ENCODE measurements at regions not wholly inside any gene's neighbourhood (a gene's known extent, or its start where the extent isn't known, plus 50 kb on each side); places are given as distances from the start of the nearest gene placed in this dataset.

- TF ChIP-seq, protein P1, sequence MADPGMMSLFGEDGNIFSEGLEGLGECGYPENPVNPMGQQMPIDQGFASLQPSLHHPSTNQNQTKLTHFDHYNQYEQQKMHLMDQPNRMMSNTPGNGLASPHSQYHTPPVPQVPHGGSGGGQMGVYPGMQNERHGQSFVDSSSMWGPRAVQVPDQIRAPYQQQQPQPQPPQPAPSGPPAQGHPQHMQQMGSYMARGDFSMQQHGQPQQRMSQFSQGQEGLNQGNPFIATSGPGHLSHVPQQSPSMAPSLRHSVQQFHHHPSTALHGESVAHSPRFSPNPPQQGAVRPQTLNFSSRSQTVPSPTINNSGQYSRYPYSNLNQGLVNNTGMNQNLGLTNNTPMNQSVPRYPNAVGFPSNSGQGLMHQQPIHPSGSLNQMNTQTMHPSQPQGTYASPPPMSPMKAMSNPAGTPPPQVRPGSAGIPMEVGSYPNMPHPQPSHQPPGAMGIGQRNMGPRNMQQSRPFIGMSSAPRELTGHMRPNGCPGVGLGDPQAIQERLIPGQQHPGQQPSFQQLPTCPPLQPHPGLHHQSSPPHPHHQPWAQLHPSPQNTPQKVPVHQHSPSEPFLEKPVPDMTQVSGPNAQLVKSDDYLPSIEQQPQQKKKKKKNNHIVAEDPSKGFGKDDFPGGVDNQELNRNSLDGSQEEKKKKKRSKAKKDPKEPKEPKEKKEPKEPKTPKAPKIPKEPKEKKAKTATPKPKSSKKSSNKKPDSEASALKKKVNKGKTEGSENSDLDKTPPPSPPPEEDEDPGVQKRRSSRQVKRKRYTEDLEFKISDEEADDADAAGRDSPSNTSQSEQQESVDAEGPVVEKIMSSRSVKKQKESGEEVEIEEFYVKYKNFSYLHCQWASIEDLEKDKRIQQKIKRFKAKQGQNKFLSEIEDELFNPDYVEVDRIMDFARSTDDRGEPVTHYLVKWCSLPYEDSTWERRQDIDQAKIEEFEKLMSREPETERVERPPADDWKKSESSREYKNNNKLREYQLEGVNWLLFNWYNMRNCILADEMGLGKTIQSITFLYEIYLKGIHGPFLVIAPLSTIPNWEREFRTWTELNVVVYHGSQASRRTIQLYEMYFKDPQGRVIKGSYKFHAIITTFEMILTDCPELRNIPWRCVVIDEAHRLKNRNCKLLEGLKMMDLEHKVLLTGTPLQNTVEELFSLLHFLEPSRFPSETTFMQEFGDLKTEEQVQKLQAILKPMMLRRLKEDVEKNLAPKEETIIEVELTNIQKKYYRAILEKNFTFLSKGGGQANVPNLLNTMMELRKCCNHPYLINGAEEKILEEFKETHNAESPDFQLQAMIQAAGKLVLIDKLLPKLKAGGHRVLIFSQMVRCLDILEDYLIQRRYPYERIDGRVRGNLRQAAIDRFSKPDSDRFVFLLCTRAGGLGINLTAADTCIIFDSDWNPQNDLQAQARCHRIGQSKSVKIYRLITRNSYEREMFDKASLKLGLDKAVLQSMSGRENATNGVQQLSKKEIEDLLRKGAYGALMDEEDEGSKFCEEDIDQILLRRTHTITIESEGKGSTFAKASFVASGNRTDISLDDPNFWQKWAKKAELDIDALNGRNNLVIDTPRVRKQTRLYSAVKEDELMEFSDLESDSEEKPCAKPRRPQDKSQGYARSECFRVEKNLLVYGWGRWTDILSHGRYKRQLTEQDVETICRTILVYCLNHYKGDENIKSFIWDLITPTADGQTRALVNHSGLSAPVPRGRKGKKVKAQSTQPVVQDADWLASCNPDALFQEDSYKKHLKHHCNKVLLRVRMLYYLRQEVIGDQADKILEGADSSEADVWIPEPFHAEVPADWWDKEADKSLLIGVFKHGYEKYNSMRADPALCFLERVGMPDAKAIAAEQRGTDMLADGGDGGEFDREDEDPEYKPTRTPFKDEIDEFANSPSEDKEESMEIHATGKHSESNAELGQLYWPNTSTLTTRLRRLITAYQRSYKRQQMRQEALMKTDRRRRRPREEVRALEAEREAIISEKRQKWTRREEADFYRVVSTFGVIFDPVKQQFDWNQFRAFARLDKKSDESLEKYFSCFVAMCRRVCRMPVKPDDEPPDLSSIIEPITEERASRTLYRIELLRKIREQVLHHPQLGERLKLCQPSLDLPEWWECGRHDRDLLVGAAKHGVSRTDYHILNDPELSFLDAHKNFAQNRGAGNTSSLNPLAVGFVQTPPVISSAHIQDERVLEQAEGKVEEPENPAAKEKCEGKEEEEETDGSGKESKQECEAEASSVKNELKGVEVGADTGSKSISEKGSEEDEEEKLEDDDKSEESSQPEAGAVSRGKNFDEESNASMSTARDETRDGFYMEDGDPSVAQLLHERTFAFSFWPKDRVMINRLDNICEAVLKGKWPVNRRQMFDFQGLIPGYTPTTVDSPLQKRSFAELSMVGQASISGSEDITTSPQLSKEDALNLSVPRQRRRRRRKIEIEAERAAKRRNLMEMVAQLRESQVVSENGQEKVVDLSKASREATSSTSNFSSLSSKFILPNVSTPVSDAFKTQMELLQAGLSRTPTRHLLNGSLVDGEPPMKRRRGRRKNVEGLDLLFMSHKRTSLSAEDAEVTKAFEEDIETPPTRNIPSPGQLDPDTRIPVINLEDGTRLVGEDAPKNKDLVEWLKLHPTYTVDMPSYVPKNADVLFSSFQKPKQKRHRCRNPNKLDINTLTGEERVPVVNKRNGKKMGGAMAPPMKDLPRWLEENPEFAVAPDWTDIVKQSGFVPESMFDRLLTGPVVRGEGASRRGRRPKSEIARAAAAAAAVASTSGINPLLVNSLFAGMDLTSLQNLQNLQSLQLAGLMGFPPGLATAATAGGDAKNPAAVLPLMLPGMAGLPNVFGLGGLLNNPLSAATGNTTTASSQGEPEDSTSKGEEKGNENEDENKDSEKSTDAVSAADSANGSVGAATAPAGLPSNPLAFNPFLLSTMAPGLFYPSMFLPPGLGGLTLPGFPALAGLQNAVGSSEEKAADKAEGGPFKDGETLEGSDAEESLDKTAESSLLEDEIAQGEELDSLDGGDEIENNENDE (IDR thresholded peaks at IDR 0.05; ENCODE audit: insufficient replicate concordance, low read length), result no peak
- TF ChIP-seq TBP (IDR thresholded peaks at IDR 0.05; ENCODE audit: low read depth, low read length) (no peak), SIN3A (conservative IDR thresholded peaks at IDR 0.05 in 1 of 2, IDR thresholded peaks at IDR 0.05 in 1 of 2; ENCODE audit: low read depth in 1 of 2, low read length in 2 of 2) (no peak), POLR2A (IDR thresholded peaks at IDR 0.05; ENCODE audit: control extremely low read depth in 1 of 2, low read depth in 2 of 2, low read length in 2 of 2) (no peak), SAP30 (IDR thresholded peaks at IDR 0.05; ENCODE audit: insufficient read depth, insufficient replicate concordance, low read length) (no peak), FOSL1 (IDR thresholded peaks at IDR 0.05; ENCODE audit: insufficient read depth, low read depth, low read length) (no peak), CTBP2 (IDR thresholded peaks at IDR 0.05; ENCODE audit: borderline replicate concordance, insufficient read depth, insufficient read length, low read length) (no peak), CEBPB (IDR thresholded peaks at IDR 0.05; ENCODE audit: low read depth, low read length) (no peak)
These were observed 169.9 kb upstream of the RBPJ start (continued) for GRCh38 chr4:26150948-26151347.

Measured in H1 (cell line).